HL-60 (cell line): ENCODE measurements at regions not wholly inside any gene's neighbourhood (a gene's known extent, or its start where the extent isn't known, plus 50 kb on each side); places are given as distances from the start of the nearest gene placed in this dataset.
"Not testable (repeated sequence)": the region's sequence is repeated elsewhere in the genome, so short reads cannot be mapped to it uniquely, and the experiment has no call there.

Source experiments
- GABPA ChIP-seq: IDR thresholded peaks from 2 replicates; pipeline ENCODE4 v1.6.1; 2012; ENCODE audit warnings: low read depth
- POLR2AphosphoS5 ChIP-seq: IDR thresholded peaks from 2 replicates; pipeline ENCODE4 v1.6.1; 2012; ENCODE audit warnings: low read depth
- SPI1 ChIP-seq: IDR thresholded peaks from 2 replicates; pipeline ENCODE4 v1.6.1; 2012; ENCODE audit warnings: low read depth, mild to moderate bottlenecking, borderline replicate concordance
- TF ChIP-seq, protein P1 (sequence below): IDR thresholded peaks from one replicate; pipeline ENCODE4 v1.5.1; 2011; ENCODE audit warnings: low read length, control low read depth, inconsistent platforms; ENCODE audit not compliant: insufficient read depth

DNA sequence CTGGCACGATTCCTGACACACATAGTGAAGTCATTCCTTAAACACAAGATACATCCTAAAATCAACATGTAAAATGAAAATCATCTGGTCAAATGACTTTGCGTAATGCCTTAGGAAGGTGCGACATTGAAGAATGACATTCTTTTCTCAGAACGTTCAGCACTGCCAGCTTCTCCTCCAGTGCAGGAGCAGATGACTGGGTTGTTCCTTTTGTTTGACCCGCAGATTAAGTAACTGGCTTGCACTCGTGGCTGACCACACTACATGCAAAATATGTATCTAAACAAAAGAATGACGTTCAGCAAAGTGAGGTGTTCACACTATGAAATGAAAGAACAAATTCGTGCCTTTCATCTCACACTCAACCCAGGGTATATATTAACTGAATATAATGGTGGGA is 260.7 kb upstream of the CXorf66 start:
- TF ChIP-seq, protein P1, sequence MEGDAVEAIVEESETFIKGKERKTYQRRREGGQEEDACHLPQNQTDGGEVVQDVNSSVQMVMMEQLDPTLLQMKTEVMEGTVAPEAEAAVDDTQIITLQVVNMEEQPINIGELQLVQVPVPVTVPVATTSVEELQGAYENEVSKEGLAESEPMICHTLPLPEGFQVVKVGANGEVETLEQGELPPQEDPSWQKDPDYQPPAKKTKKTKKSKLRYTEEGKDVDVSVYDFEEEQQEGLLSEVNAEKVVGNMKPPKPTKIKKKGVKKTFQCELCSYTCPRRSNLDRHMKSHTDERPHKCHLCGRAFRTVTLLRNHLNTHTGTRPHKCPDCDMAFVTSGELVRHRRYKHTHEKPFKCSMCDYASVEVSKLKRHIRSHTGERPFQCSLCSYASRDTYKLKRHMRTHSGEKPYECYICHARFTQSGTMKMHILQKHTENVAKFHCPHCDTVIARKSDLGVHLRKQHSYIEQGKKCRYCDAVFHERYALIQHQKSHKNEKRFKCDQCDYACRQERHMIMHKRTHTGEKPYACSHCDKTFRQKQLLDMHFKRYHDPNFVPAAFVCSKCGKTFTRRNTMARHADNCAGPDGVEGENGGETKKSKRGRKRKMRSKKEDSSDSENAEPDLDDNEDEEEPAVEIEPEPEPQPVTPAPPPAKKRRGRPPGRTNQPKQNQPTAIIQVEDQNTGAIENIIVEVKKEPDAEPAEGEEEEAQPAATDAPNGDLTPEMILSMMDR: not testable (repeated sequence)
- TF ChIP-seq SPI1, GABPA, POLR2AphosphoS5: not testable (repeated sequence)
